Spleen (tissue), 11 donors: ENCODE measurements at regions not wholly inside any gene's neighbourhood (a gene's known extent, or its start where the extent isn't known, plus 50 kb on each side); places are given as distances from the start of the nearest gene placed in this dataset.

Experiments used
- DNase-seq: peaks from one replicate; pipeline ENCODE4 v3.0.0-alpha.2; 2020
- H3K27ac ChIP-seq, 8 donors: fragments of 200-600 bp; sonication (generic) in 7 of 8; 1 replicate in 4 of 8; 2 replicates in 4 of 8; pipeline versions ENCODE4 v1.5.0 to v1.8.0; 2016 to 2021; ENCODE audit warnings: inconsistent platforms in 4 of 8, mild to moderate bottlenecking in 4 of 8, moderate library complexity in 1 of 8
- H3K27me3 ChIP-seq, 7 donors: fragments of 200-600 bp; sonication (generic) in 6 of 7; replicated peaks in 1 of 7; 1 replicate in 4 of 7; 2 replicates in 3 of 7; pipeline versions ENCODE4 v1.5.0 to v1.8.0; 2016 to 2021; ENCODE audit warnings: inconsistent platforms in 3 of 7, mild to moderate bottlenecking in 1 of 7
- H3K36me3 ChIP-seq, 6 donors: fragments of 200-600 bp; sonication (generic) in 5 of 6; 1 replicate in 4 of 6; 2 replicates in 2 of 6; pipeline versions ENCODE4 v1.5.0 to v1.8.0; 2016 to 2021; ENCODE audit warnings: inconsistent platforms in 2 of 6
- H3K4me1 ChIP-seq, 6 donors: fragments of 200-600 bp; sonication (generic) in 5 of 6; 1 replicate in 3 of 6; 2 replicates in 3 of 6; pipeline versions ENCODE4 v1.5.0 to v1.8.0; 2016 to 2021; ENCODE audit warnings: inconsistent platforms in 3 of 6
- H3K4me3 ChIP-seq, 8 donors: fragments of 200-600 bp; sonication (generic) in 7 of 8; 1 replicate in 4 of 8; 2 replicates in 4 of 8; pipeline versions ENCODE4 v1.5.0 to v1.8.0; 2016 to 2021; ENCODE audit warnings: inconsistent platforms in 4 of 8, mild to moderate bottlenecking in 4 of 8, moderate library complexity in 2 of 8
- H3K9me3 ChIP-seq, 8 donors: fragments of 200-600 bp; sonication (generic) in 7 of 8; 1 replicate in 4 of 8; 2 replicates in 4 of 8; pipeline versions ENCODE4 v1.5.0 to v1.8.0; 2016 to 2021; ENCODE audit warnings: inconsistent platforms in 4 of 8
- POLR2A ChIP-seq, 3 donors: fragments of 450-650 bp; IDR thresholded peaks; one replicate each; pipeline ENCODE4 v1.5.1; 2017; ENCODE audit warnings: antibody characterized with exemption in 3 of 3, mild to moderate bottlenecking in 1 of 3
- POLR2AphosphoS5 ChIP-seq, 3 donors: sonication (generic); formaldehyde crosslinking; IDR thresholded peaks; one replicate each; pipeline ENCODE4 v1.5.1; 2017; ENCODE audit warnings: antibody characterized with exemption in 3 of 3
- WGBS, 5 donors: extraction: QIAGEN DNeasy Blood & Tissue Kit in 3 of 5; methylation state at CpG; one replicate each; pipeline versions ENCODE4 v1.1.5 to v1.1.7; 2013 to 2018; 5-methylcytosine and 5-hydroxymethylcytosine counted together
- intact Hi-C: fragments of 100-400 bp; cut with DNase I; formaldehyde crosslinking; loops from one replicate; pipeline ENCODE4 v1.15.0; 2023; ENCODE audit warnings: low total_unique reads
- TF ChIP-seq, protein P1 (sequence below), 11 experiments: fragments of 200-600 bp in 7 of 11; fragments of 450-650 bp in 4 of 11; sonication (generic) in 4 of 11; IDR thresholded peaks in 8 of 11; conservative IDR thresholded peaks in 3 of 11; 1 replicate in 7 of 11; 2 replicates in 4 of 11; pipeline versions ENCODE4 v1.4.0 to v1.8.0; 2016 to 2021; ENCODE audit warnings: antibody characterized with exemption in 11 of 11, inconsistent platforms in 4 of 11, mild to moderate bottlenecking in 1 of 11
- donor health status: healthy with polysubstance abuse.
- donor health status: DM: no; HTN: no; CAD: no; lungs with moderate emphysema.
- donor health status: DM: no; HTN: no; CAD: no.
- donor health status: Bipolar disorder and iron deficiency.
- donor health status: healthy.
- donor health status: DM: no; HTN: no; CAD: no.
- donor health status: DM: yes; HTN: yes; CAD: no.

GRCh38 chr20:60365882-60366281 lies 407.7 kb downstream of the CDH26 start:
- H3K9me3 ChIP-seq, result peaks cover 0 to 8% (median 0%) of the 10 kb centered on the region in 8 donors
- 69 to 73% (median 70%) methylated on average over 7 of the region's 7 CpGs for WGBS, 5 donors
- H3K27ac ChIP-seq, result no peak overlapping the region
- DNase-seq, result no peak
- H3K4me3 ChIP-seq, result no peak overlapping the region
- TF ChIP-seq POLR2A (IDR thresholded peaks at IDR 0.05), result no peak
- TF ChIP-seq, protein P1, sequence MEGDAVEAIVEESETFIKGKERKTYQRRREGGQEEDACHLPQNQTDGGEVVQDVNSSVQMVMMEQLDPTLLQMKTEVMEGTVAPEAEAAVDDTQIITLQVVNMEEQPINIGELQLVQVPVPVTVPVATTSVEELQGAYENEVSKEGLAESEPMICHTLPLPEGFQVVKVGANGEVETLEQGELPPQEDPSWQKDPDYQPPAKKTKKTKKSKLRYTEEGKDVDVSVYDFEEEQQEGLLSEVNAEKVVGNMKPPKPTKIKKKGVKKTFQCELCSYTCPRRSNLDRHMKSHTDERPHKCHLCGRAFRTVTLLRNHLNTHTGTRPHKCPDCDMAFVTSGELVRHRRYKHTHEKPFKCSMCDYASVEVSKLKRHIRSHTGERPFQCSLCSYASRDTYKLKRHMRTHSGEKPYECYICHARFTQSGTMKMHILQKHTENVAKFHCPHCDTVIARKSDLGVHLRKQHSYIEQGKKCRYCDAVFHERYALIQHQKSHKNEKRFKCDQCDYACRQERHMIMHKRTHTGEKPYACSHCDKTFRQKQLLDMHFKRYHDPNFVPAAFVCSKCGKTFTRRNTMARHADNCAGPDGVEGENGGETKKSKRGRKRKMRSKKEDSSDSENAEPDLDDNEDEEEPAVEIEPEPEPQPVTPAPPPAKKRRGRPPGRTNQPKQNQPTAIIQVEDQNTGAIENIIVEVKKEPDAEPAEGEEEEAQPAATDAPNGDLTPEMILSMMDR (IDR thresholded peaks at IDR 0.05 in 8 of 11, conservative IDR thresholded peaks at IDR 0.05 in 3 of 11), result no peak
- no peak for TF ChIP-seq POLR2AphosphoS5 (IDR thresholded peaks at IDR 0.05)
- H3K4me1 ChIP-seq, result no peaks in the 10 kb centered on the region
- intact Hi-C loops, result no loop called here
- H3K36me3 ChIP-seq, result no peaks in the 10 kb centered on the region
- H3K27me3 ChIP-seq, result no peaks in the 10 kb centered on the region

DNA sequence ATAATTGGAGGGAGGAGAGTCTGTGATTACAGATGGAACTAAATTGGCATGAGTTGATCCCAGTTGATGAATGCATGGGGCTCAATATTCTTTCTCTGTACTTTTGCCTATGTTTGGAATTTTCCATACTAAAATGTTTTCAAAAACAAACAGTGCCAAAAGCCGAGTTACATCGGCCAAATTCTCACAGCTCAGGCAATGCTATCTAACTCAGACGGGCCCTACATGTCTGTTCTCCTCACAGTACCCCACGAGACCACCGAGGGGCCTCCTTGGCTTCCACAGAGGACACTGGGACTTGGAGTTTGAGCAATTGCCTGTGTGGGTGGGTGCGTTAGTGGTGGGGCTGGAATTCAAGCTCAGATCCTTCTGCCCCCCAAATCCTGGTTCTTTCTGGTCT lies 413.2 kb downstream of the CDH26 start:
- Histone ChIP-seq H3K27me3 (peaks cover 0 to 9% (median 0%) of the 10 kb centered on the region in 7 donors), H3K4me1 (no peaks in the 10 kb centered on the region), H3K4me3 (no peak overlapping the region), H3K36me3 (no peaks in the 10 kb centered on the region), H3K27ac (no peak overlapping the region), H3K9me3 (peaks cover 0 to 8% (median 0%) of the 10 kb centered on the region in 8 donors)
- 77 to 80% (median 79%) methylated on average over 6 of the region's 6 CpGs for WGBS, 5 donors
- intact Hi-C loops, result no loop called here
- TF ChIP-seq POLR2A (IDR thresholded peaks at IDR 0.05), result no peak
- DNase-seq, result no peak

DNA sequence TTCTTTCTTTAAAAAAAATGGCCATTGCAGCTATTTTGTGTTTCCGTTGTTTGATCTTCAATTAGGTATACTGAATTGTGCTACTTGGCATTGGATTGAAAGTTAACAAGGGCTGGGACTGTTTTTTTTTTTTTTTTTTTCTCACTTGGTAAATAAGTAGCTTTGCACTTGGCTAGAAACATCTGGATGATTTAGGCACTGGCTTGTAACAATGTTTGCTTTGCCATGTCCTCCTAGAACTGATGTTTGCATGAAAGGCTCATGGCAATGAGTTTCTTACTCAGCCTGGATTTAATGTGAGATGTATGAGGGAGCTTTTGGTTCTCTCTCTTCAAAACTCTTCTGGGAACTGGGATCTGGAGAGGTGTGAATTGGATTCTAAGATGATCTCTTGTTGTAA lies 414.1 kb downstream of the CDH26 start:
- H3K27me3 ChIP-seq, result peaks cover 0 to 14% (median 0%) of the 10 kb centered on the region in 7 donors
- intact Hi-C loops, result no loop called here
- H3K36me3 ChIP-seq, result no peaks in the 10 kb centered on the region
- TF ChIP-seq, protein P1 (IDR thresholded peaks at IDR 0.05 in 8 of 11, conservative IDR thresholded peaks at IDR 0.05 in 3 of 11), result no peak
- TF ChIP-seq POLR2A (IDR thresholded peaks at IDR 0.05), result no peak
- no peak for TF ChIP-seq POLR2AphosphoS5 (IDR thresholded peaks at IDR 0.05)
- H3K9me3 ChIP-seq, result peaks cover 0 to 8% (median 0%) of the 10 kb centered on the region in 8 donors
- H3K4me3 ChIP-seq, result no peak overlapping the region
- DNase-seq, result no peak
- H3K27ac ChIP-seq, result no peak overlapping the region
- WGBS, 5 donors, result 88 to 98% (median 94%) methylated on average over 1 of the region's 1 CpG
- no peaks in the 10 kb centered on the region for H3K4me1 ChIP-seq

GRCh38 chr20:60372822-60373221 lies 414.6 kb downstream of the CDH26 start:
- no peak overlapping the region for H3K27ac ChIP-seq
- no peaks in the 10 kb centered on the region for H3K36me3 ChIP-seq
- no peaks in the 10 kb centered on the region for H3K4me1 ChIP-seq
- TF ChIP-seq POLR2A (IDR thresholded peaks at IDR 0.05) (no peak), POLR2AphosphoS5 (IDR thresholded peaks at IDR 0.05) (no peak)
- TF ChIP-seq, protein P1 (IDR thresholded peaks at IDR 0.05 in 8 of 11, conservative IDR thresholded peaks at IDR 0.05 in 3 of 11), result no peak
- no peak overlapping the region for H3K4me3 ChIP-seq
- WGBS, 5 donors, result 19 to 31% (median 25%) methylated on average over 4 of the region's 4 CpGs
- intact Hi-C loops, result no loop called here
- no peak for DNase-seq
- peaks cover 0 to 8% (median 0%) of the 10 kb centered on the region in 8 donors for H3K9me3 ChIP-seq
- peaks cover 0 to 18% (median 0%) of the 10 kb centered on the region in 7 donors for H3K27me3 ChIP-seq

GRCh38 chr20:60378620-60379019 lies 420.4 kb downstream of the CDH26 start:
- peaks cover 0 to 18% (median 0%) of the 10 kb centered on the region in 7 donors for H3K27me3 ChIP-seq
- DNase-seq, result no peak
- H3K27ac ChIP-seq, result no peak overlapping the region
- intact Hi-C loops, result no loop called here
- H3K4me1 ChIP-seq, result no peaks in the 10 kb centered on the region
- TF ChIP-seq POLR2A (IDR thresholded peaks at IDR 0.05) (no peak), POLR2AphosphoS5 (IDR thresholded peaks at IDR 0.05) (no peak)
- TF ChIP-seq, protein P1 (IDR thresholded peaks at IDR 0.05 in 8 of 11, conservative IDR thresholded peaks at IDR 0.05 in 3 of 11), result no peak
- peaks cover 0 to 18% (median 12%) of the 10 kb centered on the region in 8 donors for H3K9me3 ChIP-seq
- no peaks in the 10 kb centered on the region for H3K36me3 ChIP-seq
- H3K4me3 ChIP-seq, result no peak overlapping the region
